NB4 (cell line): ENCODE measurements at regions not wholly inside any gene's neighbourhood (a gene's known extent, or its start where the extent isn't known, plus 50 kb on each side); places are given as distances from the start of the nearest gene placed in this dataset.

Experiments used
- DNase-seq: peaks from one replicate; pipeline ENCODE4 v3.0.0; 2010; ENCODE audit warnings: low read depth
- H3K4me3 ChIP-seq: one replicate; pipeline ENCODE4 v1.5.1; 2011; ENCODE audit warnings: mild to moderate bottlenecking, low read depth, low read length, moderate library complexity
- CTCF ChIP-seq: IDR thresholded peaks from one replicate; pipeline ENCODE4 v1.5.1; 2012; ENCODE audit warnings: low read depth, low read length
- MAX ChIP-seq: IDR thresholded peaks from 2 replicates; pipeline ENCODE4 v1.6.1; 2011; ENCODE audit warnings: low read depth, low read length
- MYC ChIP-seq: IDR thresholded peaks from 2 replicates; pipeline ENCODE4 v1.6.1; 2011; ENCODE audit warnings: low read depth, low read length
- POLR2A ChIP-seq: IDR thresholded peaks from 2 replicates; pipeline ENCODE4 v1.6.1; 2011; ENCODE audit warnings: mild to moderate bottlenecking; ENCODE audit not compliant: insufficient read length; ENCODE audit errors: extremely low read depth

DNA sequence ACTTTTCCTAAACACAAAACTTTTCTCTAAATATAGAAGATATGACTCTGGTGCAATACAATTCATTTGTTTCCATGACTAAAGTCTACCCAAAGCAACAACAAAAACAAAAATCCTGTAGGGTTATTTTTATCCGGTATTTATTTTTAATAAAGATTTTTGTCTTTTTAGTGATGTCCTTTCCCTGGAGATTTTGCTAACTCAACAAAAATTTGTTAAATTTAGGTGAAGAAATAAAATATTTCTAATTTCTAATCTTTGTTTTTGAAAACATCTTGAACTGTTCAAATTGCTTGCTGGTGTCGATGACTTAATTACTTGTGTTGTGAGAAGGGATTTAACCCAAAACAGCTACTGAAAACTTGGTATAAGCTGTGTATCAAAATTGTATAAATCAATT is 741.8 kb downstream of the HDGFL1 start:
- no peak overlapping the region for H3K4me3 ChIP-seq
- TF ChIP-seq MAX (no peak), MYC (no peak), CTCF (no peak), POLR2A (no peak)
- no peak for DNase-seq

DNA sequence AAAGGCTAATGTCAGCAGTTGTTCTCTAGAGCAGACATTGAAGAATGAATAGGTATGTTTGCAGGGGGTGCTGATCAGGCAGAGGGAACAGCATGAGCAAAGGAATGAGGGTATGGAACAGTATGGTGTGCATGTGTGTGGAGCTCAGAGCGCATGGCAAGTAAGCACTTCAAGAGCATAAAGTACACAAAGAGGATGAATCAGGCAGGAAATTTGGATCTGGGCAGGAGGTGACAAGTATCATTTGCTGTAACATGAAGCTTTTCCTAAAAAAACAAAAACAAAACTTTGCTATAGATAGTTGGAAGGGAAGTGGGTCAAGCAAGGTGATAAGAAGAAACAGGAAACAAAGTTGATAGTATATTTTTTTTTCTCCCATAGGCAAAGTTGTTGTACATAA is 746.8 kb downstream of the HDGFL1 start:
- TF ChIP-seq MYC (no peak), MAX (no peak), POLR2A (no peak), CTCF (no peak)
- no peak overlapping the region for H3K4me3 ChIP-seq
- no peak for DNase-seq

DNA sequence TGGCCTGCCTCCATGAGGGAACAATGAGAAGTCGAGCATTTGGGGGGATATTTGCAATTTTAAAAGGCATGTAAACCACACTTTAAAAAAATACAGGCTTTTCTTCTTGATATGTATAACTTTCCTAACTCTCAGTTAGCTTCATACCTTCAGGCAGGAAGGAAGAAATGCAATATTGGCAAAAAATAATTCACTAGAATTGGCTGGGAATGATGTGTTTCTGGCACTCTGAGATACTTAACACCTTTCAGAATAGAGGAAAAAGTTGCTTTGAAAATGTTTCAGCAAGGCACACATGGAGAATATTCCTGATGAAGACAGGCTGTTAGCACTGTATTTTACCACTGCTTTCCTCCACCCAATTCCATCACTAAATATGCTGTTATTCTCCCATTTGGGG is 747.6 kb downstream of the HDGFL1 start:
- no peak for DNase-seq
- no peak overlapping the region for H3K4me3 ChIP-seq
- TF ChIP-seq MAX (no peak), CTCF (no peak), POLR2A (no peak), MYC (no peak)

DNA sequence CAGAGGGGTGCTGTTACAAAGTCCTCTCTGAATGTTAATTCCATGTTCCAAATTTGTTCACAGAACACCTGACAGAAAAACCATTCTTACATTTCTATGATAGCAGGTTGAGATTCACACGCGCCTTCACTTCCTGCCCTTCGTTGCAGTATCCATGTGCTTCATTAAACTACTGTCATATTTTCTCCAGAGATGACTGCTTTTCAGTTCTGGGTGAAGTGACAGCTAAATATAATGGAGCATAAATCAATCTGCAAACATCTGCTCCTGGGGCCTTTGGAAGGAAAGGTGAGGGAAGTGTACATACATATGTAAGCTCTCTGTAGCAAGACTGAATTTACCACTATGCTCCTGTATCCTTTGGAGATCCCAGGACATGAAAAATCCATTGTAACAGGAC is 750.2 kb downstream of the HDGFL1 start:
- TF ChIP-seq MAX (no peak), CTCF (no peak), MYC (no peak), POLR2A (no peak)
- no peak for DNase-seq
- no peak overlapping the region for H3K4me3 ChIP-seq

GRCh38 chr6:23320471-23321015 is 751.2 kb downstream of the HDGFL1 start:
- DNase-seq = no peak
- H3K4me3 ChIP-seq = no peak overlapping the region
- no peak for TF ChIP-seq CTCF
- TF ChIP-seq MYC = no peak
- no peak for TF ChIP-seq POLR2A
- TF ChIP-seq MAX = no peak

DNA sequence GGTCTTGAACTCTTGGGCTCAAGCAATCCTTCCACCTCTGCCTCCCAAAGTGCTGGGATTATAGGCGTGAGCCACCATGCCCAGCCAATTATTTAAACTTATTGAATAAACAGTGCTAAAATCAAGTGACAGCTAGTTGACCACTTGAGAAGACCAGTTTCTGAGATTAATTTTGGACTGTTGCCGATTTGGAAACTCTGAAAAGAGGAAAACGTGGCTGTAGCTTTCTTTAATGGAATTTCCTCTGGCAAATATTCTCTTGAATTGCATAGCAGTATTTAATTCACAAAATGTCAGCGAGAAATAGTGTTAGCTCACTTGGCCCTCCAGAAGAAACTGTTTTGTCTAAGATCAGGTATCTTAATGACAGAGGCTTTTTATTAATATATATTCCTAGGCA is 754.5 kb downstream of the HDGFL1 start:
- no peak for DNase-seq
- TF ChIP-seq CTCF = no peak
- TF ChIP-seq MYC = no peak
- TF ChIP-seq POLR2A = no peak
- TF ChIP-seq MAX = no peak
- H3K4me3 ChIP-seq = no peak overlapping the region
